ENCODE measurements at regions not wholly inside any gene's neighbourhood (a gene's known extent, or its start where the extent isn't known, plus 50 kb on each side); places are given as distances from the start of the nearest gene placed in this dataset.
A peak's percentile ranks its signal among the peaks of the same experiment; 100 is the strongest.
"Not testable (repeated sequence)": the region's sequence is repeated elsewhere in the genome, so short reads cannot be mapped to it uniquely, and the experiment has no call there.

DNA sequence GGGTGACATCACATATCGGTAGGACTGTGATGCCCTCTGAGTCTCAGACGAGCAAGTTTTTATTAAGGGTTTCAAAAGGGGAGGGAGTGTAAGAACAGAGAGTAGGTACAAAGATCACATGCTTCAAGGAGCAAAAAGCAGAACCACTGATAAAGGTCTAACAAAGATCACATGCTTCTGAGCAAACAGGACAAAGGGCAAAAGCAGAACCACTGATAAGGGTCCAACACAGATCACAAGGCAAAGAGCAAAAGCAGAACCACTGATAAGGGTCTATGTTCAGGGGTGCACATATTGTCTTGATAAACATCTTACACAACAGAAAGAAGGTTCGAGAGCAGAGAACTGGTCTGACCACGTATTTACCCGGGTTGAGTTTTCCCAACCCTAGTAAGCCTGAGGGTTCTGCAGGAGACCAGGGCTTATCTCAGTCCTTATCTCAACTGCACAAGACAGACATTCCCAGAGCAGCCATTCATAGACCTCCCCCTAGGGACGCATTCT, 604.2 kb upstream of the GYPC start:
- TF ChIP-seq, protein P1, sequence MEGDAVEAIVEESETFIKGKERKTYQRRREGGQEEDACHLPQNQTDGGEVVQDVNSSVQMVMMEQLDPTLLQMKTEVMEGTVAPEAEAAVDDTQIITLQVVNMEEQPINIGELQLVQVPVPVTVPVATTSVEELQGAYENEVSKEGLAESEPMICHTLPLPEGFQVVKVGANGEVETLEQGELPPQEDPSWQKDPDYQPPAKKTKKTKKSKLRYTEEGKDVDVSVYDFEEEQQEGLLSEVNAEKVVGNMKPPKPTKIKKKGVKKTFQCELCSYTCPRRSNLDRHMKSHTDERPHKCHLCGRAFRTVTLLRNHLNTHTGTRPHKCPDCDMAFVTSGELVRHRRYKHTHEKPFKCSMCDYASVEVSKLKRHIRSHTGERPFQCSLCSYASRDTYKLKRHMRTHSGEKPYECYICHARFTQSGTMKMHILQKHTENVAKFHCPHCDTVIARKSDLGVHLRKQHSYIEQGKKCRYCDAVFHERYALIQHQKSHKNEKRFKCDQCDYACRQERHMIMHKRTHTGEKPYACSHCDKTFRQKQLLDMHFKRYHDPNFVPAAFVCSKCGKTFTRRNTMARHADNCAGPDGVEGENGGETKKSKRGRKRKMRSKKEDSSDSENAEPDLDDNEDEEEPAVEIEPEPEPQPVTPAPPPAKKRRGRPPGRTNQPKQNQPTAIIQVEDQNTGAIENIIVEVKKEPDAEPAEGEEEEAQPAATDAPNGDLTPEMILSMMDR (IDR thresholded peaks at IDR 0.05; ENCODE audit: low read depth, low read length, missing input control) = not testable (repeated sequence)
- TF ChIP-seq, protein P2, sequence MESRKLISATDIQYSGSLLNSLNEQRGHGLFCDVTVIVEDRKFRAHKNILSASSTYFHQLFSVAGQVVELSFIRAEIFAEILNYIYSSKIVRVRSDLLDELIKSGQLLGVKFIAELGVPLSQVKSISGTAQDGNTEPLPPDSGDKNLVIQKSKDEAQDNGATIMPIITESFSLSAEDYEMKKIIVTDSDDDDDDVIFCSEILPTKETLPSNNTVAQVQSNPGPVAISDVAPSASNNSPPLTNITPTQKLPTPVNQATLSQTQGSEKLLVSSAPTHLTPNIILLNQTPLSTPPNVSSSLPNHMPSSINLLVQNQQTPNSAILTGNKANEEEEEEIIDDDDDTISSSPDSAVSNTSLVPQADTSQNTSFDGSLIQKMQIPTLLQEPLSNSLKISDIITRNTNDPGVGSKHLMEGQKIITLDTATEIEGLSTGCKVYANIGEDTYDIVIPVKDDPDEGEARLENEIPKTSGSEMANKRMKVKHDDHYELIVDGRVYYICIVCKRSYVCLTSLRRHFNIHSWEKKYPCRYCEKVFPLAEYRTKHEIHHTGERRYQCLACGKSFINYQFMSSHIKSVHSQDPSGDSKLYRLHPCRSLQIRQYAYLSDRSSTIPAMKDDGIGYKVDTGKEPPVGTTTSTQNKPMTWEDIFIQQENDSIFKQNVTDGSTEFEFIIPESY (IDR thresholded peaks at IDR 0.05) = peak; percentile 28
- TF ChIP-seq TAF1 (conservative IDR thresholded peaks at IDR 0.05); YY1 (IDR thresholded peaks at IDR 0.05): not testable (repeated sequence)
- TF ChIP-seq RXRA (IDR thresholded peaks at IDR 0.05) = peak in 1 of 2 donors; percentile 66
- TF ChIP-seq, protein P3, sequence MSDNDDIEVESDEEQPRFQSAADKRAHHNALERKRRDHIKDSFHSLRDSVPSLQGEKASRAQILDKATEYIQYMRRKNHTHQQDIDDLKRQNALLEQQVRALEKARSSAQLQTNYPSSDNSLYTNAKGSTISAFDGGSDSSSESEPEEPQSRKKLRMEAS (IDR thresholded peaks at IDR 0.05) = not testable (repeated sequence)
- TF ChIP-seq, protein P4, sequence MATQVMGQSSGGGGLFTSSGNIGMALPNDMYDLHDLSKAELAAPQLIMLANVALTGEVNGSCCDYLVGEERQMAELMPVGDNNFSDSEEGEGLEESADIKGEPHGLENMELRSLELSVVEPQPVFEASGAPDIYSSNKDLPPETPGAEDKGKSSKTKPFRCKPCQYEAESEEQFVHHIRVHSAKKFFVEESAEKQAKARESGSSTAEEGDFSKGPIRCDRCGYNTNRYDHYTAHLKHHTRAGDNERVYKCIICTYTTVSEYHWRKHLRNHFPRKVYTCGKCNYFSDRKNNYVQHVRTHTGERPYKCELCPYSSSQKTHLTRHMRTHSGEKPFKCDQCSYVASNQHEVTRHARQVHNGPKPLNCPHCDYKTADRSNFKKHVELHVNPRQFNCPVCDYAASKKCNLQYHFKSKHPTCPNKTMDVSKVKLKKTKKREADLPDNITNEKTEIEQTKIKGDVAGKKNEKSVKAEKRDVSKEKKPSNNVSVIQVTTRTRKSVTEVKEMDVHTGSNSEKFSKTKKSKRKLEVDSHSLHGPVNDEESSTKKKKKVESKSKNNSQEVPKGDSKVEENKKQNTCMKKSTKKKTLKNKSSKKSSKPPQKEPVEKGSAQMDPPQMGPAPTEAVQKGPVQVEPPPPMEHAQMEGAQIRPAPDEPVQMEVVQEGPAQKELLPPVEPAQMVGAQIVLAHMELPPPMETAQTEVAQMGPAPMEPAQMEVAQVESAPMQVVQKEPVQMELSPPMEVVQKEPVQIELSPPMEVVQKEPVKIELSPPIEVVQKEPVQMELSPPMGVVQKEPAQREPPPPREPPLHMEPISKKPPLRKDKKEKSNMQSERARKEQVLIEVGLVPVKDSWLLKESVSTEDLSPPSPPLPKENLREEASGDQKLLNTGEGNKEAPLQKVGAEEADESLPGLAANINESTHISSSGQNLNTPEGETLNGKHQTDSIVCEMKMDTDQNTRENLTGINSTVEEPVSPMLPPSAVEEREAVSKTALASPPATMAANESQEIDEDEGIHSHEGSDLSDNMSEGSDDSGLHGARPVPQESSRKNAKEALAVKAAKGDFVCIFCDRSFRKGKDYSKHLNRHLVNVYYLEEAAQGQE (IDR thresholded peaks at IDR 0.05) = not testable (repeated sequence)
- TF ChIP-seq, protein P5, sequence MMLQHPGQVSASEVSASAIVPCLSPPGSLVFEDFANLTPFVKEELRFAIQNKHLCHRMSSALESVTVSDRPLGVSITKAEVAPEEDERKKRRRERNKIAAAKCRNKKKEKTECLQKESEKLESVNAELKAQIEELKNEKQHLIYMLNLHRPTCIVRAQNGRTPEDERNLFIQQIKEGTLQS (IDR thresholded peaks at IDR 0.05) = not testable (repeated sequence)
